AML-193 (cell line): ENCODE measurements at regions not wholly inside any gene's neighbourhood (a gene's known extent, or its start where the extent isn't known, plus 50 kb on each side); places are given as distances from the start of the nearest gene placed in this dataset.
"Not testable (repeated sequence)": the region's sequence is repeated elsewhere in the genome, so short reads cannot be mapped to it uniquely, and the experiment has no call there.

Source experiments
- DNase-seq, 2 experiments: peaks; one replicate each; lab custom pipeline; 2025; lab: John Stamatoyannopoulos, UW

DNA sequence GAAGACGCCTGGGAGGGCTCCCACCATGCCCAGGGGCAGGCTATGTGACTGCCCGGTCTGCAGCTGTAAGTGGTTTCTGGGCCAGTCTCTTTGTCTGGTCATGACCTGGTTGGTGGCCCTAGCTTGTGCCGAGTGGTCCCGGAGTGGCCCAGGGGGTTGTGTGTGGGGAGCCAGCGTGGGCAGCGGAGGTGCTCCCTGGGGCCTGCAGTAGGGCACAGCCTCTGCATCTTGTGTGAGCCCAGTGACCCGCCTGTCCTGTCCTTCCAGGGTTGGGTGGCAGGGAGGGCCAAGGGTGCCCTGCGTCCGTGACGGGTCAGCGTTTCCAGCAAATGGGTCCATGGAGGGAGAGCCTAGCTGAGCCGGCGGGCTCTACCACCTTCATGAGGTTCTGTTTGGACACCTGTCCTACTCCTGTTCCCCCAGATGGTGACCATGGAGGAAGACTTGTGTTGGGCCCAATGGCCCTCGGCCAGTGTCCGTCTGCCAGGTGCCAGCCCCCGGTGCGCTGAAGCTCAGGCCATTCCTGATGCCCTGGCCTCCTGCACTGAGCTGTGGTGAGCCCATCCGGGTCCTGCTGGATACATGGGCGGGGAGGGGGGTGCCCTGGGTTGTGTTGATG, 215.4 kb downstream of the SNRPN start:
- no peak for DNase-seq

GRCh38 chr15:25170781-25171110, 216.0 kb downstream of the SNRPN start:
- no peak for DNase-seq

- no peak for DNase-seq
Measured at GRCh38 chr15:25171111-25171811, 216.5 kb downstream of the SNRPN start.

DNA sequence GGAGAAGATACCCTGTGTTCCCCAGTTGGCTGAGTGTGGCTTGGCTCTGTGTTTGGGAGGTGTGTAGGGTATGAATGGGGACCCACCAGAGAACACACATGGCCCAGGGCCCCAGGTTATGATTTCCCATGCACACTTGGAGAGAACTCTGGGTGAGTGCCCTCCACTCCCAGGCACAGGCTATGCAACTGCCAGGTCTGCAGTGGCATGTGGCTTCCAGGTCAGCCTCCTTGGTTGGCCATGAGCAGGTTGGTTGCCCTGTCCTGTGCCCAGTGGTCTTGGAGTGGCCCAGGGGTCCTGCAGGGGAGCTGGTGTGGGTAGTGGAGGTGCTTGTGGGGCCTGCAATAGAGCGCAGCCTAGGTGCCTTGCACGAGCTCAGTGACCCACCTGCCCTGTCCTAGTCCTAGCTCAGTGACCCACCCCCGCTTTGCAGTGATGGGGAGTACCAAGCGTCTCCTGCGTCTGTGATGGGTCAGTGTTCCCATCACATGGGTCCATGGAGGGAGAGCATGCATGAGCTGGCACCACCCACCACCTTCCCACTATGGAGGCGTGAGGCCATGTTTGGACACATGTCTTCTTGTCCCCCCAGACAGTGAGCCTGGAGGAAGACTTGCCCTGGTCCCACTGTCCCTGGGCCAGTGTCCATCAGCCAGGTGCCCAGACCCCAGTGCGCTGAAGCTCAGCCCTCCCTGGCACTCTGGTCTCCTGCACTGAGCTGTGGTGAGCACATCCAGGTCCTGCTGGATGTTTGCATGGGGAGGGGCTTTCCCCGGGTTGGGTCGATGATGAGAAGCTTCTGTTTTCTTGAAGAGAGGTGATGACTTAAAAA, 217.3 kb downstream of the SNRPN start:
- no peak for DNase-seq

- DNase-seq: no peak
Measured at GRCh38 chr15:25172691-25173090, 217.9 kb downstream of the SNRPN start.

DNA sequence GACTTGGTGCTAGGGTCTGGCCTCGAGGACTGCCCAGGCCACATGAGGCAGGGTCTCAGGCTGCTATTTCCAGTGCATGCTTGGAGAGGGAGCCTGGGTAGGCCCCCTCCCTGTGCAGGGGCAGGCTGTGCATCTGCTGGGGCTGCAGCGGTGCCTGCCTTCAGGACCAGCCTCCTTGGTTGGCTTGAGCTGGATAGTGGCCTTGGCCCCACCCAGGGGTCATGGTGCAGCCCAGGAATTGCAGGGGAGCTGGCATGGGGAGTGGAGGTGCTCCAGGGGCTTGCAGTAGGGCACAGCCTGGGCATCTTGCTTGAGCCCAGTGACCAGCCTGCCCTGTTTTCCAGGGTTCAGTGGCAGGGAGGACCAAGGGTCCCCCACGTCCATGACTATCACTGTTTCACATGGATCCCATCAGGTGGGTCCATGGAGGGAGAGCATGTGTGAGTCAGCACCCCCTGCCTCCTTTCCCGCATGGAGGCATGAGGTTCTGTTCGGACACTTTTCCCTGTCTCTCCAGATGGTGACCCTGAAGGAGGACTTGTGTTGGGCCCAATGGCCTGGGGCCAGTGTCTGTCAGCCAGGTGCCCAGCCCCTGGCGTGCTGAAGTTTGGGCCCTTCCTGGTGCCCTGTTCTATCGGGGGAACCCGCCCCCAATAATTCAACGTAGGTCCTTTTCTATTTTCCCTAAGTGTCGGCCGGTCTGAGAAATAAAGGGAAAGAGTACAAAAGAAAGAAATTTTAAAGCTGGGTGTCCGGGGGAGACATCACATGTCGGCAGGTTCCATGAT, 218.6 kb downstream of the SNRPN start:
- no peak for DNase-seq

GRCh38 chr15:25174149-25174548, 219.4 kb downstream of the SNRPN start:
- not testable (repeated sequence) for DNase-seq

DNA sequence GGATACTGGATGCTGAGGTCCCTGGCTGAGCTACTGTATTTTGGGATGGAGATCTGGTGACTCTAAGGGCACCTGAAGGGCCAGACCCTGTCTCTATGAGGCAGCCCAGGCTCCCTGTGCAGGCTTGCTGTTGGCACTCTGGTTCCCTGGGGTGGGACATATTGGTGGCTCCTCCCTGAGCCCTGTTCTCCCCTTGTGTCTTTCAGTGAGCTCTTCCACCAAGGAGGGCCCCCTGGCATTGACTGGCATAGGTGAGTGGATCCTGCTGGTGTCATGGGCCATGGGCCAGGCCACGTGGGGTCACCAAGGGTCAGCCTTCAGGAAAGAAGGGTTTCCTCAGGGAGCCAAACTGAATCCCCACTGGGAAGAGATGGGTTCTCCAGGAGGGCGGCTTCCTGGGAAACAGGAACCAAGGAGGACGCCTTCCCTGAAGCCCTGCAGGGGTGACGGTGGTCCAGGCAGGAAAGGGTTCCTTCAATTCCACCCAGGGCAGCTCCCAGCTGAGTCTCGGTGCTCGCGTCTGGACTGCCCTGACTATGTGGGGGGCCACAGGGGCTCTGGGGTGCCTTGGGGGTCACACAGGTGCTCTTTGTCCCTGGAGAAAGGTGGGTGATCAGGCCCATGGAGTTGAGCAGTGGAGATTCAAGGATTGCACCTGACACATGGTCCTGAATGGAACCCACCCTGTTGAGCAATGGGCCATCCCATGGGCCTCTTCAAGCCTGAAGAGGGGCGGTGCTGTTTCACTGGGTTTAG, 220.4 kb downstream of the SNRPN start:
- DNase-seq: no peak

- no peak for DNase-seq
Measured at GRCh38 chr15:25175789-25176615, 221.2 kb downstream of the SNRPN start.

DNA sequence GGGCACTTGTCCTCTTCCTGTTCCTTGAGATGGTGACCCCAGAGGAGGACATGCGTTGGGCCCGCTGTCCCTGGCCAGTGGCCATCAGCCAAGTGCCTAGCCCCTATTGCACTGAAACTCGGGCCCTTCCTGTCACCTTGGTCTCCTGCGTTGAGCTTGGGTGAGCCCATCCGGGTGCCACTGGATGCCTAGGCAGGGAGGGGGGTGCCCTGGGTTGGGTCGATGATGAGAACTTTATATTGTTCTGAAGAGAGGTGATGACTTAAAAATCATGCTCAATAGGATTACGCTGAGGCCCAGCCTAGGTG, 221.8 kb downstream of the SNRPN start:
- no peak for DNase-seq

DNA sequence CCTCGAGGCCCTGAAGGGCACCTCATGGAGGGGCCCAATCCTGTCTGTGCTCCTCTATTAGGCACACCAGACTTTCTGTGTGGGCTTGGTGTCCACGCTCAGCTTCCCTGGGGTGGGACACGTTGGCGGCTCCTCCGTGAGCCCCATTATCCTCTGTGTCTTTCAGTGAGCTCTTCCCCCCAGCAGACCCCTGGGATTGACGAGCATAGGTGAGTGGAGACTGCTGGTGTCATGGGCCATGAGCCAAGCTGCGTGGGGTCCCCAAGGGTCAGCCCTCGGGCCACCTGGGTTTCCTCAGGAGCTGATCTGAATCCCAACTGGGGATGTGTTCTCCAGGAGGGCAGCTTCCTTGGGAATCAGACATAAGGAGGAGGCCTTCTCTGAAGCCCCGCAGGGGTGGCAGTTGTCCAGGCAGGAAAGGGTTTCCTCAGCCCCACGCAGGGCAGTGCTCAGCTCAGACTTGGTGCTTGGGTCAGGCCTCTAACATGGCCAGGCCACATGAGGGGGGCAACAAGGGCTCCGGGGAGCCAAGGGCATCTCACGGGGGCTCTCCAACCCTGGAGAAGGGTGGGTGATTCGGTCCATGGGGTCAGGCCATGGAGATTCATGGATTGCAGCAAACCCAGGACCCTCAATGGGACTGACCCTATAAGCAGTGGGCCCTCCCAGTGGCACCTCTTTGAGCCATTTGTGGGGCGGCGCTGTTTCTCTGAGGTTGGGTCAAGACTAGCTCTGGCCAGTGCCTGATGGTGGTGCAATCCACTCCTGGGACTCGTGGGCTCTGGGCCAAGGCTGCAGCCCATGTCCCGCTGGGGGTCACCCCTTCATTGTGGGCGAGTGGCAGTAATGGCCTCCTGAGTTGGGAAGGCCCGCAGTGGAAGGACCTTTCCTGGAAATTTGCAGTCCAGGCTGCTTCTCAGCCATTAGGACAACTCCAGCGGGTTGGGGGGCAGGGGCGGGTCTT, 222.5 kb downstream of the SNRPN start:
- no peak for DNase-seq

DNA sequence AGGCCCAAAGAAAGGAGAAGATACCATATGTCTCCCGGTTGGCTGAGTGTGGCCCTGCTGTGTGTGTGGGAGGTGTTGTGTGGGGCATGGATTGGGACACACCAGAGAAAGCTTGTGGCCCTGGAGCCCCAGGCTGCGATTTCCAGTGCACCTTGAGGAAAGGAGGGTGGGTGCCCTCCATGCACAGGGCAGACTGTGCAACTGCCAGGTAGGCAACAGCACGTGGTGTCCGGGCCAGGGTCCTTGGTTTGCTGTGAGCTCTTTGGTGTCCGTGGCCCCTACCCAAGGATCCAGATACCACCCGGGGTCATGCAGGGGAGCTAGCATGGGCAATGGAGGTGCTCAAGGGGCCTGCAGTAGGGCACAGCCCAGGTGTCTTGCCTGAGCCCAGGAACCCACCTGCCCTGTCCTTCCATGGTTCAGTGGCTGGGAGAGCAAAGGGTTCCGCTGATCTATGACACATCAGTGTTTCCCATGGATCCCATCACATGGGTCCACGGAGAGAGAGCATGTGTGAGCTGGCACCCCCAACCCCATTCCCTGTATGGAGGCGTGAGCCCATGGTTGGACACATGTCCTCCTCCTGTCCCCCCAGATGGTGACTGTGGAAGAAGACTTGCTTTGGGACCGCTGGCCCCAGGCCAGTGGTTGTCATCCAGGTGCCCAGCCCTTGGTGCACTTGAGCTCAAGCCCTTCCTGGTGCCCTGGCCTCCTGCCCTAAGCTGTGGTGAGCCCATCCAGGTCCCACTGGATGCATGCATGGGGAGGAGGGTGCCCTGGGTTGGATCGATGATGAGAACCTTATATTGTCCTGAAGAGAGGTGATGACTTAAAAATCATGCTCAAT, 223.4 kb downstream of the SNRPN start:
- DNase-seq: no peak

DNA sequence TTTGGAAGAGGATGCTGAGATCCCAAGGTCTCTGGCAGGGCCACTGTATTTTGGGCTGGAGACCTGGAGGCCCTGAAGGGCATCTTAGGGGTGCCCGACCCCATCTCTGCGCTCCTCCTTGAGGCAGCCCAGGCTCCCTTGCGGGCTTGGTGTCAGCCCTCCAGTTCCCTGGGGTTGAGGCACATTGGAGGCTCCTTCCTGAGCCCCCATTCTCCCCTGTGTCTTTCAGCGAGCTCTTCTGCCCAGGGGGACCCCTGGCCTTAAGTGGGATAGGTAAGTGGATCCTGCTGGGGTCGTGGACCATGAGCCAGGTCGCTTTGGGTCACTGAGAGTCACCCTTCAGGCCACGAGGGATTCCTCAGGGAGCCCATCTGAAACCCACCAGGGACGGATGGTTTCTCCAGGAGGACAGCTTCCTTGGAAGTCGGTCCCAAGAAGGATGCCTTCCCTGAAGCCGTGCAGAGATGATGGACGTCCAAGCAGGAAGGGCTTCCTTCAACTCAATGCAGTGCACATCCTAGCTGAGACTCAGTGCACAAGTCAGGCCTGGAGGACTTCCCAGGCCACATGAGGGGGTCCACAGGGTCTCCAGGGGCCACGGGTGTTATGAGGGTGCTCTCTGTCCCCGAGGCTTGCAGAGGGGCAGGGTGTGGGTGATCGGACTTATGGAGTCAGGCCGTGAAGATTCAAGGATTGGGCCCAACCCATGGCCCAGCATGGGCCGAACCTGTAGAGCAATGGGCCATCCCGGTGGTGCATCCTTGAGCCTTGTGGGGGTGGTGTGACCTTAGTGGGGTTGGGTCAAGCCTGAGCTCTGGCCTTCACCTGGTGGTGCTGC, 224.3 kb downstream of the SNRPN start:
- no peak for DNase-seq

GRCh38 chr15:25179673-25180511, 225.1 kb downstream of the SNRPN start:
- no peak for DNase-seq

DNA sequence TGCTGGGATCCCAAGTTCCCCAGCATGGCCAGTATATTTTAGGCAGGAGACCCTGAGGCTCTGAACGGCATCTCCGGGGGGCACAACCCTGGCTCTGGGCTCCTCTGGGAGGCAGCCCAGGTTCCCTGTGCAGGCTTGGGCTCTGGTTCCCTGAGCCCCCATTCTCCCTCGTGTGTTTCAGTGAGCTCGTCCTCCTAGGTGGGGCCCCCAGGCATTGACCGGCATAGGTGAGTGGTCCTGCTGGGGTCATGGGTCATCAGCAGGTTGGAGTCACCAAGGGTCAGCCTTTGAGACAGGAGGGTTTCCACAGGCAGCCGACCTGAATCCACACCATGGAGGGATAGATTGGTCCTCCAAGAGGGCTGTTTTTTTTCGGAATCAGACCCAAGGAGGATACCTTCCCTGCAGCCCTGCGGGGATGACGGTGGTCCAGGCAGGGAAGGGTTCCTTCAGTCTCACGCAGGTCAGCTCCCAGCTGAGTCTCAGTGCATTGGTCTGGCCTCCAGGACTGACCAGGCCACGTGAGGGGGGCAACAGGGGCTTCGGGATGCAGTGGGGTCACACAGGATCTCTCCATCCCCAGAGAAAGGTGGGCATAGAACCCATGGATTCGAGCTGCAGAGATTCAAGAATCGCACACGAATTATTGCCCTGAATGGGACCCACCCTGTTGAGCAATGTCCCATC, 226.0 kb downstream of the SNRPN start:
- DNase-seq: no peak
